BJ (cell line): ENCODE measurements at regions not wholly inside any gene's neighbourhood (a gene's known extent, or its start where the extent isn't known, plus 50 kb on each side); places are given as distances from the start of the nearest gene placed in this dataset.

Source experiments
- CTCF ChIA-PET: fragments of 350-600 bp; formaldehyde crosslinking; extraction: SDS; loops from one replicate; lab custom pipeline; 2021; ENCODE audit warnings: antibody characterized with exemption, inconsistent platforms; lab: Yijun Ruan, JAX
- POLR2A ChIA-PET: fragments of 300-600 bp; sonication (Branson Sonifier 250); formaldehyde crosslinking; extraction: SDS; loops from one replicate; lab custom pipeline; 2021; ENCODE audit warnings: antibody characterized with exemption; lab: Charles Lee
- DNase-seq: peaks from one replicate; pipeline ENCODE4 v3.0.0-alpha.2; 2011; ENCODE audit warnings: low read depth
- H3K27me3 ChIP-seq: 2 replicates; pipeline ENCODE4 v1.6.0; 2011; ENCODE audit warnings: low read length; ENCODE audit not compliant: control insufficient read depth, insufficient read depth
- H3K36me3 ChIP-seq: 2 replicates; pipeline ENCODE4 v1.5.1; 2011; ENCODE audit warnings: low read length; ENCODE audit not compliant: control insufficient read depth, insufficient read depth
- H3K4me3 ChIP-seq: 2 replicates; pipeline ENCODE4 v1.5.1; 2011; ENCODE audit warnings: low read depth, mild to moderate bottlenecking, control low read depth, low read length
- TF ChIP-seq, protein P1 (sequence below): IDR thresholded peaks from 2 replicates; pipeline ENCODE4 v1.5.1; 2011; ENCODE audit warnings: low read depth, mild to moderate bottlenecking, control low read depth, inconsistent platforms, low read length, moderate library complexity; ENCODE audit not compliant: insufficient read depth

DNA sequence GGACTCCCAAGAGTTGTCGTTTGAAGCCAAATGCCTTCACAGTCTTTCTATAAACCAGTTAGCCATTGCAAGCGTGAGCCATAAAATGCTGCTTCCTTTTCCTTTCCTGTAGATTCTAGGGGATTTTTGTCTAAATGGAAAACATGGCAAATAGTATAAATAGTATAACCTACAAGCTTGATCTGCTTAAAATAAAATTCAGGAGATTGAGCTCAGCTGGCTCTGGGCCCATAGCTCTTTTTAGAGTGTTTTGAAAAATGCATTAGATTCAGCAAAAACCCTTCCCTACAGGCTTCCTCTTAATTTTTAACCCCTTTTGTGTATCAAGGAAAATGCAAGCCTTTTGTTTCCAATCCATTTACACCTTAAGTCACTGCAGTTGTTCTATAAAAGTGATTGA is 190.1 kb upstream of the GDF10 start:
- DNase-seq: no peak
- H3K27me3 ChIP-seq: no peaks in the 10 kb centered on the region
- TF ChIP-seq, protein P1, sequence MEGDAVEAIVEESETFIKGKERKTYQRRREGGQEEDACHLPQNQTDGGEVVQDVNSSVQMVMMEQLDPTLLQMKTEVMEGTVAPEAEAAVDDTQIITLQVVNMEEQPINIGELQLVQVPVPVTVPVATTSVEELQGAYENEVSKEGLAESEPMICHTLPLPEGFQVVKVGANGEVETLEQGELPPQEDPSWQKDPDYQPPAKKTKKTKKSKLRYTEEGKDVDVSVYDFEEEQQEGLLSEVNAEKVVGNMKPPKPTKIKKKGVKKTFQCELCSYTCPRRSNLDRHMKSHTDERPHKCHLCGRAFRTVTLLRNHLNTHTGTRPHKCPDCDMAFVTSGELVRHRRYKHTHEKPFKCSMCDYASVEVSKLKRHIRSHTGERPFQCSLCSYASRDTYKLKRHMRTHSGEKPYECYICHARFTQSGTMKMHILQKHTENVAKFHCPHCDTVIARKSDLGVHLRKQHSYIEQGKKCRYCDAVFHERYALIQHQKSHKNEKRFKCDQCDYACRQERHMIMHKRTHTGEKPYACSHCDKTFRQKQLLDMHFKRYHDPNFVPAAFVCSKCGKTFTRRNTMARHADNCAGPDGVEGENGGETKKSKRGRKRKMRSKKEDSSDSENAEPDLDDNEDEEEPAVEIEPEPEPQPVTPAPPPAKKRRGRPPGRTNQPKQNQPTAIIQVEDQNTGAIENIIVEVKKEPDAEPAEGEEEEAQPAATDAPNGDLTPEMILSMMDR: no peak
- no peaks in the 10 kb centered on the region for H3K36me3 ChIP-seq
- CTCF ChIA-PET: interaction anchor here (1.2 kb wide), 1 partner anchor 11 kb away, joined by 3 read pairs; no protein-coding TSS in a partner anchor
- POLR2A ChIA-PET: no interaction called here
- no peak overlapping the region for H3K4me3 ChIP-seq

DNA sequence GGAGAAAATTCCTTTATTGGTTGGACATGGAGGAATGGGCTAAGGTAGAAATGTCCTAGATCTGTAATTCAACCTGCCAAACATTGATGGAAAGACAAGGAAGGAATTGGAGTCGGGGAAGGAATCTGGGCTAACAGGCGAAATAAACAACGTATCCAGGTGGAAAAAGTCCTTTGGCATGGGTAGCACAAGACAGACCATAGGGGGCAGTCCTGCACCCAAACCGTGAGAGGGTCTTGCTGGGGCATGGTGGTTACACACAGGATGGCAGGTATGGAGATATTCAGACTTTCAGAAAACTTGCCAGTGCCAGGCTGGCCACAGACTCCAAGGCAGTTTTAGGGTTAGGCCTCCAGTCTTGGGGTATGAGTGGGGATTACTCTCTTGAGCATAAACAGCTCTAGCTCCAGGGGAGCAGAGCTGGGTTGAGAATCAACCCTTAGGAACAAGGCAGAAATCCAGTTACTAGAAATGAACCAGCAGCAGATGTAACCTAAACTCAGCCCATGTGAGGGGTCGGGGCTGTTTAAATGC is 188.6 kb upstream of the GDF10 start:
- TF ChIP-seq, protein P1: no peak
- Histone ChIP-seq H3K4me3 (no peak overlapping the region), H3K27me3 (no peaks in the 10 kb centered on the region), H3K36me3 (no peaks in the 10 kb centered on the region)
- DNase-seq: no peak
- ChIA-PET POLR2A (no interaction called here), CTCF (interaction anchor here (1.5 kb wide), 1 partner anchor 9 kb away, joined by 4 read pairs; no protein-coding TSS in a partner anchor)

DNA sequence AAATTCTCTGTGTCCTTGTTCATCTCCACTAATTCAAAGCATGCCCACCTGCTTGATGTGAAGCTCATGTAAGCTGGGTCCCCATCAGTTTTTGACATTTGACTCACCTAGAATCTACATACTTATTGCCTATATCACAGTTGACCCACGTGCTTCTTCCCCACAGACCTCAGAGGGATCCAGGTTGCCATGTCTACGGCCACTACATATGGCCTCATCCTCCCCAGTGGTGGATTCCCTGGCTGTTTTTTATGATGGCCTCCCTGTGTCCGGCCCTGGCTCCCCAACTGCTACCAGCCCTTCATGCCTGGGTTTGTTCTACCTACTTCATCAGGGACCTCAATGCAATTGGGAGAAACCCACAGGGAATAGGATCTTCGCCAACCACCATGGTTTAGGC is 187.4 kb upstream of the GDF10 start:
- POLR2A ChIA-PET: no interaction called here

DNA sequence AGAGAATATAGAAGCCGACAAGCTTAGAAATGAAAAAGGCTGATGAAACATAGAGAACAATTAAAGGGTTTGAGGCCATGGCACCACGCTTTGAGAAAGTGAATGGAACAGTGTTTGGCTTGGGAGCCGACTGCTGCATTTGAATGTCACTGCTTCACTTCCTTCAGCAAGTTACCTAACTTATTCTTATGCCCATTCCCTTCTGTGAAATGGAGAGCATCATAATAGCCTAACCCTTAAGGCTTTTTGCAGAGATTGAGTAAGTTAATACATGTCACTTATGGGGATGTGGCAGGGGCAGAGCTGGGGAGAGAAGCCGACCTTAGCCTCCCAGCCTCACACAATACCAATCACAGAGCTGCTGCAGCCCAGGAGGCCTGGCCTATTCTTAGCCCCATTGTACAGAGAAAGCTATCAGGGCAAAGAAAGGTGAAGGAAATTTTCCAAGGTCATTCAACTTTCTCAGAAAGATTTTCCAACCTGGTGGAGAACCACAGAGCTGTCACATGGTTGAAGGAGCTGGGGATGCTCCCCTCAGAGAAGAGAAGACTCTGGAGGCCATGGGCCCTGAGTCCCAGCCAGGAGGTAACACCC is 186.0 kb upstream of the GDF10 start:
- CTCF ChIA-PET: no interaction called here
- Histone ChIP-seq H3K4me3 (no peak overlapping the region), H3K27me3 (no peaks in the 10 kb centered on the region), H3K36me3 (no peaks in the 10 kb centered on the region)
- POLR2A ChIA-PET: interaction anchor here (0.6 kb wide), 1 partner anchor 53 kb away, joined by 3 read pairs; no protein-coding TSS in a partner anchor
- DNase-seq: no peak
- TF ChIP-seq, protein P1: no peak

More for the DNA sequence above, 187.4 kb upstream of the GDF10 start:
- H3K27me3 ChIP-seq: no peaks in the 10 kb centered on the region
- DNase-seq: no peak
- H3K36me3 ChIP-seq: no peaks in the 10 kb centered on the region
- CTCF ChIA-PET: interaction anchor here (0.6 kb wide), 1 partner anchor 199 kb away, joined by 3 read pairs; no protein-coding TSS in a partner anchor
- H3K4me3 ChIP-seq: no peak overlapping the region
- TF ChIP-seq, protein P1: no peak

DNA sequence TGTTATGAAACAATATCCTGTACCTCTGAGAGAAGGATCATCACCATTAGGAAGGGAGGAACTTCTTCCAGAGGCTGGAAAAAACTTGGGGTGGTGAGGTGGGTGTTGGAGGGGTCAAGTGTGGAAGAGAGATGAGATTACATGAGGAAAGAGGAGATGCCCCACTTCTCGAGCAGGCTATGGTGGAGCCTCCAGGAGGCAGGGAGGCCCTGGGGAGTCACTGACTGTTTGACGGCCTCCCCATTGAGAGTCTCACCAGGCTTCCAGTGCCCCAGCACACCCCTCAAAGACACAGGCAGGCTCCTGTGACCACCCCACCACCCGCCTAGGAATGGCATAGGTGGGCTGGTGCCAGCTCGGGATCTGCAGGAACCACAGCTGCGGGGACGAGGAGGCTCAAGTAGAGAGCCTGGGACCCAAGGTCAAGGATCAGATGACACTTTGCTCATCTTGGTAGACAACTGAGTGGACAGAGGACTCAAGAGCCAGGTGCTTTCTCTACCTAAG is 185.3 kb upstream of the GDF10 start:
- Histone ChIP-seq H3K36me3 (no peaks in the 10 kb centered on the region), H3K4me3 (no peak overlapping the region), H3K27me3 (no peaks in the 10 kb centered on the region)
- ChIA-PET CTCF (interaction anchor here (0.6 kb wide), 1 partner anchor 137 kb away, joined by 3 read pairs; no protein-coding TSS in a partner anchor), POLR2A (interaction anchor here (0.6 kb wide), 1 partner anchor 53 kb away, joined by 3 read pairs; no protein-coding TSS in a partner anchor)
- TF ChIP-seq, protein P1: no peak
- no peak for DNase-seq
